ENCODE measurements at regions not wholly inside any gene's neighbourhood (a gene's known extent, or its start where the extent isn't known, plus 50 kb on each side); places are given as distances from the start of the nearest gene placed in this dataset.

DNA sequence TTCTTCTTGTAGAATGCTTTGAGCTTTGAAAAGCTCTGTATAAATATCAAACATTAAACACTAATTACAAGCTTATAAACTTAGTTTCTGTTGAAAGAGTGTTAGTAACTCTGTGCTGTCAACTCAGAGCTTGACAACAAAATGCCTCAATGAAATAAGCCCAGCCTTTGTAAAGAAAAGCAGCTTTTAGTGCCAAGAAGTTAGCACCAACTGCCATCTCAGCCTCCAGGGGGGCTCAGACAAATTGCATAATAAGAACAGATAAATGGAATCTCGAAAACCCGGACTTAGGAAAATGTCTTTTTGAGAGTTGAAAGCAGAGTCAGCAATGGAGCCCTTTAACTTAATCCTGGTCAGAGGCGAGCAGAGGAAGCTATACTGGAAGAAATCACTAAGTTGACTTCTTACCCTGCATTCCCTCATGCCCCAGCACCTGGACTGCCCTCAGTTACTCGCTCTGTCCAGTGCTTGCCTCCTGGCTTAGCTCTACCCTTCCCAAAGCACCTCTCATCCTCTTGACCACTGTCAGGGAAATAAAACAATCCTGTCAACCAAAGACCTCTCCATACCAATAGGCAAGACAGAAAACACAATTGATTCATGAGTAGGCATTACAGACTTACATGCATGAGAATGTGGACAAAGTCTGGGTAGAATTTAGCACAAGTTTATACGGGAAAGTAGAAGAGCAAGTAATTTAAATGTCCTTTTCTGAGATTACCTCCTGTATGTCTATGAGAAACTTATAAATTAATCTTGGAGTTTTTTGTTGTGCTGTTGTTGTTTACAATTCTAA lies 352.7 kb downstream of the ZNF608 start:
- no peak overlapping the region for H3K9ac ChIP-seq (ENCODE audit: low read length)
- H3K4me3 ChIP-seq (ENCODE audit: low read length), result no peak overlapping the region
- H3K36me3 ChIP-seq (ENCODE audit: control insufficient read depth, insufficient read depth, low read length), result no peaks in the 10 kb centered on the region
- H3K4me1 ChIP-seq (ENCODE audit: control insufficient read depth, insufficient read depth, low read length), result no peaks in the 10 kb centered on the region
- H3K27me3 ChIP-seq (ENCODE audit: control insufficient read depth, insufficient read depth, low read length), result no peaks in the 10 kb centered on the region
- no peaks in the 10 kb centered on the region for H3K9me3 ChIP-seq (ENCODE audit: control insufficient read depth, low read length)

DNA sequence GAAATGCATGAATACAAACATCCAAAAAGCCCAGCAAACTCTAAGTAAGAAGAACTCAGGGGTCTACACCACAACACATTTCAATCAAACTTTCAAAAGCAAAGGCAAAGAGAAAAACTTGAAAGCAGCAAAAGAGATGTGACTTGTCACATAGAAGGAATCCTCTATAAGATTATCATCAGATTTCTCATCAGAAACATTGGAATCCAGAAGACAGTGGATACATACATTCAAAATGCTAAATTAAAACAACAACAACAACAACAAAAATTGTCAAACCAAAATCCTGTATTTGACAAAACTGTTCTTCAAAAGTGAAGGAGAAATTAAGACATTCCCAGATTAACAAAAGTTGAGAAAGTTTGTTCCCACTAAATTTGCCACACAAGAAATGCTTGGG lies 362.7 kb downstream of the ZNF608 start:
- no peaks in the 10 kb centered on the region for H3K9me3 ChIP-seq (ENCODE audit: control insufficient read depth, low read length)
- H3K36me3 ChIP-seq (ENCODE audit: control insufficient read depth, insufficient read depth, low read length), result no peaks in the 10 kb centered on the region
- no peaks in the 10 kb centered on the region for H3K27me3 ChIP-seq (ENCODE audit: control insufficient read depth, insufficient read depth, low read length)
- no peaks in the 10 kb centered on the region for H3K4me1 ChIP-seq (ENCODE audit: control insufficient read depth, insufficient read depth, low read length)
- H3K9ac ChIP-seq (ENCODE audit: low read length), result no peak overlapping the region
- H3K4me3 ChIP-seq (ENCODE audit: low read length), result no peak overlapping the region

DNA sequence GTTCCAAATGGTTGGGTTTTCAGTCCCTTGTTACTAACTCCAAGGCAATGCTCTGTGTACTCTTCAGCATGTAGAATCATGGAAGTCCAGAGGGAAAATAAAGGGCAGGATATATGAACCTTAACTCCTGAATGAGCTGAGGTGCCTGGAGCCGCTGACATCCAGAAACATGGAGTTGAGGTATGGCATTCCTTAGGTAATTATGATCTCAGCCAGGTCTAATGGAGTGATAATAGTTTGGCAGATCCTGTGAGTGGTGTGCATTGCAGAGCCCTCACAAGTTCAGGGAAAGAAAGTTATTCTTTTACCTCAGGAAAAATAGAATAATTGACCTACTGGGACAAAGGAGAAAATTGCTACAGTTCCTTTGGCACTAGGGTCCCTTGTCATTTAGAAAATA lies 369.1 kb downstream of the ZNF608 start:
- H3K9ac ChIP-seq (ENCODE audit: low read length), result no peak overlapping the region
- no peaks in the 10 kb centered on the region for H3K9me3 ChIP-seq (ENCODE audit: control insufficient read depth, low read length)
- H3K4me3 ChIP-seq (ENCODE audit: low read length), result no peak overlapping the region
- H3K4me1 ChIP-seq (ENCODE audit: control insufficient read depth, insufficient read depth, low read length), result no peaks in the 10 kb centered on the region
- H3K36me3 ChIP-seq (ENCODE audit: control insufficient read depth, insufficient read depth, low read length), result no peaks in the 10 kb centered on the region
- no peaks in the 10 kb centered on the region for H3K27me3 ChIP-seq (ENCODE audit: control insufficient read depth, insufficient read depth, low read length)

DNA sequence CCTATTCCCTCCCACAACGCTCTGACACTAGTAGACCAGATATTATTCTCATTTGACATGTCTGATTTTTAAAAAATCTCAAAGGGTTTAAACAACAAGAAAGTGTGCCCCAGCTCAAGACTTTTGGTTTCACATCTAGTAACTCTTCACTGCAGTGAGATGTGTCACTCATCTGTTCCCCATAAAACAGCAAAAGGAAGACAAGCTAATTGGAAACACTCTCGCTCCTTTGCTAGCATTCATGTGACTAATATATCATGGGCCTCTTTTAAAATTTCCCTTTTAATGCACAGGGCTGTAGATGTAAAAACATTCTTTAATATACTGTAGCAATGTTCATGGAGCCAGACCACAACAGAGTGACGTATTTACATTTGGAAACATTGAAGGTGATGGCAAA lies 372.6 kb downstream of the ZNF608 start:
- H3K9me3 ChIP-seq (ENCODE audit: control insufficient read depth, low read length), result no peaks in the 10 kb centered on the region
- H3K36me3 ChIP-seq (ENCODE audit: control insufficient read depth, insufficient read depth, low read length), result no peaks in the 10 kb centered on the region
- H3K27me3 ChIP-seq (ENCODE audit: control insufficient read depth, insufficient read depth, low read length), result no peaks in the 10 kb centered on the region
- H3K9ac ChIP-seq (ENCODE audit: low read length), result no peak overlapping the region
- no peak overlapping the region for H3K4me3 ChIP-seq (ENCODE audit: low read length)
- H3K4me1 ChIP-seq (ENCODE audit: control insufficient read depth, insufficient read depth, low read length), result no peaks in the 10 kb centered on the region

DNA sequence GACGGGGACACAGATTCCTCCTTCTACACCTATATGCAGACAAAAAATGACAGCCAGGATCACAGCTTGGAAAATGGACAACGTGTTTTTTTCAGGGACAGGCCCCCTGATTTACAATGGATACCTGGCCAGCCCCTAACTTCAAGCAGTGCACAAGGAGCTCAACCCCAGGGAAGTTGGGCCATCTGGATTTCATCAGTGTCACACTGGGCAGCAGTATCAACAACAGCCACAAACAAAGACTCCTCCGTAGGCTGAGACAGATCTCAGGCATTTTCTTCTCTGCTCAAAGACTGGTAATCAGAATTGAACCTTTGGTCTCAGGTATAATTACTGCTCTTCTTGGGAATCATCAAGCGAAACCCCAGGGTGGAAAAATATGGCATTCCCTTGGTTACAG lies 374.0 kb downstream of the ZNF608 start:
- Histone ChIP-seq H3K9ac (ENCODE audit: low read length) (no peak overlapping the region), H3K9me3 (ENCODE audit: control insufficient read depth, low read length) (no peaks in the 10 kb centered on the region), H3K4me3 (ENCODE audit: low read length) (no peak overlapping the region), H3K4me1 (ENCODE audit: control insufficient read depth, insufficient read depth, low read length) (no peaks in the 10 kb centered on the region), H3K27me3 (ENCODE audit: control insufficient read depth, insufficient read depth, low read length) (no peaks in the 10 kb centered on the region), H3K36me3 (ENCODE audit: control insufficient read depth, insufficient read depth, low read length) (no peaks in the 10 kb centered on the region)

DNA sequence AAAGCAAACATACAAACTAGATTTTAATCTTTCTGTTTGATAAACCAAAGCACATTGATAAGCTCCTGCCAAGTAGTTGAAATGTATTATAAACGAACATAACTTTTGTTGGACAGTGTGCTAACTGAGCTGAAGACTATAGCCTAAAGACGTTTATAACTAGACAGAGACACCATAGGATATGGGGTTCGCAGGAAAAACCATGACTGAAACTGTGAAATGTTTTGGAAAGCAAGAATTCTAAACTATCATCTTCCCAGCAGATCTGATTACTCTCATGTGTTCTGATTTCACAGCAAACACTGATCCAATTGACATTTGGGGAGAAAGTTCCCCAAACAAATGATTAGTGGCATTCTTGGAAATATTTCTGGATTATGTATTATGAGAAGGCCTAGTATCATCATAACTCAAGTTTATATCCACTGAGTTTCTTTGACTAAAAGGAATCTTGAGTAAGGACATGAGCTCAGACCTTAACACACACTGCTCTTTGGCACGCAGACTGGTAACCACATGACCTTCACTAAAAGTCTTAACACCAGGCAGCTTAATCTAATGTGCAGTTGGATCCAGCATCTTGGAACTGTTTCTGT lies 375.2 kb downstream of the ZNF608 start:
- no peak overlapping the region for H3K4me3 ChIP-seq (ENCODE audit: low read length)
- no peaks in the 10 kb centered on the region for H3K4me1 ChIP-seq (ENCODE audit: control insufficient read depth, insufficient read depth, low read length)
- H3K27me3 ChIP-seq (ENCODE audit: control insufficient read depth, insufficient read depth, low read length), result no peaks in the 10 kb centered on the region
- H3K9ac ChIP-seq (ENCODE audit: low read length), result no peak overlapping the region
- no peaks in the 10 kb centered on the region for H3K36me3 ChIP-seq (ENCODE audit: control insufficient read depth, insufficient read depth, low read length)
- H3K9me3 ChIP-seq (ENCODE audit: control insufficient read depth, low read length), result no peaks in the 10 kb centered on the region

DNA sequence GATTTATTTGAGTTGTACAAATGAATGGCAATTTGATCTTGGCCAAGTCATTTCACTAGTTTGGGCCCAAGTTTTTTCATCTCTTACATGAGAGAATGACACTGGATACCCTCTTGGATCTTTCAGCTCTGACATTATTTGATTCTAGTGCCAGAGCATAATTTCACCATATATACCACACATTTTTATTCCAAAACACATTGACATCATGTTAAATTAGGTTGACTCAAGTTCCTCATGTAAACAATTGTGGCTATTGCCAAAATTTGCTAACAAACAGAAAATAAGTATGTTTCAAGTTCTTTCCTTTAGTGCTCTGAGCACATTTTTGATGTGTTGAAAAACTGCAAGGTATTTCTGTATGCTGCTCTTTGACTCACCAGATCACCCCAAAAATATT lies 375.8 kb downstream of the ZNF608 start:
- H3K27me3 ChIP-seq (ENCODE audit: control insufficient read depth, insufficient read depth, low read length), result no peaks in the 10 kb centered on the region
- no peaks in the 10 kb centered on the region for H3K4me1 ChIP-seq (ENCODE audit: control insufficient read depth, insufficient read depth, low read length)
- H3K9ac ChIP-seq (ENCODE audit: low read length), result no peak overlapping the region
- H3K9me3 ChIP-seq (ENCODE audit: control insufficient read depth, low read length), result no peaks in the 10 kb centered on the region
- H3K36me3 ChIP-seq (ENCODE audit: control insufficient read depth, insufficient read depth, low read length), result no peaks in the 10 kb centered on the region
- no peak overlapping the region for H3K4me3 ChIP-seq (ENCODE audit: low read length)

DNA sequence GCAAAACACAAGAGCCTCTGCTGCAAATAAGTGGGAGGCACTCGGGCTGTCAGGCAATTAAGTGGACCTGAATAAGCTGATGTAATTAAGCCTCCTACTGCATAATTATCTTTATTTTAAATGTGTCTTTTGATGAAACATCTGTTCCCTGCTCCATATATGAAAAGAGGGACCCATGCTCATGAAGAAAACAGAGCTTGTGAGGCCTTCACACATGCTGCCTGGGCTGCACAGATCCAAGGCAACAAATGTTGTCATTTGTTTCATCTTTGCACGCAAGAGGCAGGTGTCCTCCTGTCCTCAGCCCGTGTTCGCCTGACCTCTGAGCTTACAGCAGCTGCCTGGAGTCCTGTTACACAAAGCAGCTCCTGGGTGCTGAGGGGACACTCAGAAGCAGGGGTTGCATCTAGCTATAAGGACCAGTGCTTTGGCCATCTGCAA lies 381.1 kb downstream of the ZNF608 start:
- Histone ChIP-seq H3K27me3 (ENCODE audit: control insufficient read depth, insufficient read depth, low read length) (no peaks in the 10 kb centered on the region), H3K9ac (ENCODE audit: low read length) (no peak overlapping the region), H3K4me3 (ENCODE audit: low read length) (no peak overlapping the region), H3K9me3 (ENCODE audit: control insufficient read depth, low read length) (no peaks in the 10 kb centered on the region), H3K4me1 (ENCODE audit: control insufficient read depth, insufficient read depth, low read length) (no peaks in the 10 kb centered on the region), H3K36me3 (ENCODE audit: control insufficient read depth, insufficient read depth, low read length) (no peaks in the 10 kb centered on the region)

DNA sequence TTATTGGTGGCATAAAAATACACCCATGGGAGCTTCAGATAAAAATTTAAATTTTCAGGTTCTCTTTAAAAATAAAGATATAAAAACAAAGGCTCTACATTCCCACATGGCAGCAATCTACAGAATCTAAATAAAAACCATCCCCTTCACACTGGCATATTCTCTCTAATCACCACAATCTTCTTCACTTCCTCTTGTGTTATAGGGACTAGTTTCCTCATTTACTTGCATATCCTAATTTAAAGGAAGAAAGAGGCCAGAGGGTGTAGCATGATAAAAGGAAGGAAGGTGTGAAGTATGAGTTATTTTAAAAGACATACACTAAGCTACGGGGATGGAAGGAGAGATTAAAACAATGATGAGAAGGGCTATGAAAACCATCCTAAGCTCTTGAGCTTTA lies 390.5 kb downstream of the ZNF608 start:
- Histone ChIP-seq H3K9me3 (ENCODE audit: control insufficient read depth, low read length) (no peaks in the 10 kb centered on the region), H3K4me3 (ENCODE audit: low read length) (no peak overlapping the region), H3K9ac (ENCODE audit: low read length) (no peak overlapping the region), H3K27me3 (ENCODE audit: control insufficient read depth, insufficient read depth, low read length) (no peaks in the 10 kb centered on the region), H3K4me1 (ENCODE audit: control insufficient read depth, insufficient read depth, low read length) (no peaks in the 10 kb centered on the region), H3K36me3 (ENCODE audit: control insufficient read depth, insufficient read depth, low read length) (no peaks in the 10 kb centered on the region)

DNA sequence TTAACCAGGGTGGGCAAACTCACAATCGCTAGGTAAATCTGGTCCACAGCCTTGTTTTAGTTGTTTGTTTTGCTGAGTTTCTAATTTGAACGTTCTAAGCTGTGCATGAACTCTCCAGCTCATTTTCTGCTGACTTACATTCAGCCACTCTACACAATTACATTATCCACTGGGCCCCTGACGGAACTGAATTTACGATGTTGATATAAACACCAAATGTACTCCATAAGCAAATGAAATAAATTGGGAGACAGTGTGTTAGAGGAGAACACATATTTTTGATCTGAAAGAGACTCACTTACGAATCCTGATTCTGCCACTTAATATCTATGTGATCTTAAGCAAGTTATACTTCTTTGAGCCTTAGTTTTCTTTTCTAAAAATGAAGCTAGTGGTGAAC lies 393.4 kb downstream of the ZNF608 start:
- no peaks in the 10 kb centered on the region for H3K9me3 ChIP-seq (ENCODE audit: control insufficient read depth, low read length)
- H3K27me3 ChIP-seq (ENCODE audit: control insufficient read depth, insufficient read depth, low read length), result no peaks in the 10 kb centered on the region
- no peaks in the 10 kb centered on the region for H3K4me1 ChIP-seq (ENCODE audit: control insufficient read depth, insufficient read depth, low read length)
- no peak overlapping the region for H3K9ac ChIP-seq (ENCODE audit: low read length)
- no peaks in the 10 kb centered on the region for H3K36me3 ChIP-seq (ENCODE audit: control insufficient read depth, insufficient read depth, low read length)
- H3K4me3 ChIP-seq (ENCODE audit: low read length), result no peak overlapping the region

DNA sequence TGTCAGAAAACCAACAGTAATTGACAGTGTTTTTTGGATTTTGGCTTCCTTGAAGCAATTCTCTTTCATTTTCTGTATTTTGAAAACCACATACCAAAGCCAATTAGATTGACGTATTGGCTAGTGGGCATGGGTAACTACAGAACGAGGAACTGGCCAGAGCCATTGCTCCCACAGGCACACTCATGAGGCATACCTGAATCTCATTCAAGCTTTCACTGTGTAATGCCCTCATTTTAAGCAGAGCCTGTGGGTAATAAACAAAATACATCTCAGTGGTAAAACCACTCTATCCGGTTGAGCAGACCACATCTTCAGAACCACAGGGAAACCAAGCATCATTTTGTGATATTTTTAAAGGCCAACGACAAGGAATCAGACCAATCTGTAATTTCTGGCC lies 394.1 kb downstream of the ZNF608 start:
- Histone ChIP-seq H3K27me3 (ENCODE audit: control insufficient read depth, insufficient read depth, low read length) (no peaks in the 10 kb centered on the region), H3K4me3 (ENCODE audit: low read length) (no peak overlapping the region), H3K36me3 (ENCODE audit: control insufficient read depth, insufficient read depth, low read length) (no peaks in the 10 kb centered on the region), H3K9me3 (ENCODE audit: control insufficient read depth, low read length) (no peaks in the 10 kb centered on the region), H3K4me1 (ENCODE audit: control insufficient read depth, insufficient read depth, low read length) (no peaks in the 10 kb centered on the region), H3K9ac (ENCODE audit: low read length) (no peak overlapping the region)

DNA sequence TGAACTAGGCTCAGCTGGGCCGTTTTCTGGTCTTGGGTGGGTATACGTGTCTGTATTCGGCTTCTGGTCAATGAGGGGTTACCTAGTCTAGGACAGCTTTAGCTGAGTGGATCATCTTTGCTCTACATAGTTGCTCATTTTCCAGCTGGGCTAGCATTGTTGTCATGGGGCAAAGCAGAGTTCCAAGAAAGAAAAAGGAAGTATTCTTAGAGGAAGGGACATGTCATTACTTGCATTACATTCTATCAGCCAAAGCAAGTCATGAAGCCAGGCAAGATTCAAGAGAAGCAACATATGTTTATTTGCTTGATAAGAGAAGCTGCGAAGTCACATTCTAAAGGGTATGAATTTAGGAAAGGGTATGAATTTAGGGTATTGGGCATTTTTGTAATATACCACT lies 396.5 kb downstream of the ZNF608 start:
- H3K36me3 ChIP-seq (ENCODE audit: control insufficient read depth, insufficient read depth, low read length), result no peaks in the 10 kb centered on the region
- H3K9me3 ChIP-seq (ENCODE audit: control insufficient read depth, low read length), result no peaks in the 10 kb centered on the region
- H3K27me3 ChIP-seq (ENCODE audit: control insufficient read depth, insufficient read depth, low read length), result no peaks in the 10 kb centered on the region
- no peak overlapping the region for H3K9ac ChIP-seq (ENCODE audit: low read length)
- no peaks in the 10 kb centered on the region for H3K4me1 ChIP-seq (ENCODE audit: control insufficient read depth, insufficient read depth, low read length)
- H3K4me3 ChIP-seq (ENCODE audit: low read length), result no peak overlapping the region

Data from mucosa of stomach (tissue), 1 donor.